ENCODE measurements at regions not wholly inside any gene's neighbourhood (a gene's known extent, or its start where the extent isn't known, plus 50 kb on each side); places are given as distances from the start of the nearest gene placed in this dataset.
A peak's percentile ranks its signal among the peaks of the same experiment; 100 is the strongest.
"Not testable (repeated sequence)": the region's sequence is repeated elsewhere in the genome, so short reads cannot be mapped to it uniquely, and the experiment has no call there.

DNA sequence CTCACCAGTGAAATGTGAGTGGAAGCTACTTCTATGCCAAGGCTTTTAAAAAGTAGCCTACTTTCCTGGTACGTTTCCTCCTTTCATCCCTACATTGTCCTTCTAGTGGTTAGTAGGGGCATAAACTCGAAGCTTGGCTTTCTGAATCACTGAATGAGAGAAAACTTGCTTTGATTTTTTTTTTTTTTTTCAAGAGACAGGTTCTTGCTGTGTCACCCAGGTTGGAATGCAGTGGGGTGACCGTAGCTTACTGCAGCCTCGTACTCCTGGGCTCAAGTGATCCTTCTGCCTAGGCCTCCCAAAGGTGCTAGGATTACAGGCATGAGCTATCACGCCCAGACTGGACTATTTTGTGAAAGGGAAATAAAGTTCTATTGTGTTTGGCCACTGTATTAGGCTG lies 89.1 kb upstream of the IGFBP7 start:
- FAIRE-seq = no peak

DNA sequence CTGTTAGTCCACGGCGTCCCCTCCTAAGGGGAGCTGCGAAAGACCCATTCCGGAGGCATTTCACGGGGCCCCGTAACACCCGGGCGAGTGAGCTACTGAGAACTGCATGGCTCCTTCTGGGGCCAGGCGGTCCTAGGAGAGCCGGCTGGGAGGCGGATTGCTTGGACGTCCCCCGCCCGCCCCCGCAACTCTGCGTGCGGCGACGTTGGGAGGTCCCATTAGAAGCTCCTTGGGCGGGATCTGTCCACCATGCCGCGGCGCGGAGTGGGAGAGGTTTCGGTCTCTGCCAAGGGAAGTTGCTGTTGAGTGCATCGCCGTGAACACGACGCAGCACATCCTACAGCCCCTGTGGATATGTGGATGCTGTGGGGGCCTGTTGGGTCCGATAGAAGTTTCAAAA lies 85.4 kb upstream of the IGFBP7 start:
- FAIRE-seq = no peak

- no peak for FAIRE-seq
Observed at GRCh38 chr4:57194068-57194611, 84.0 kb upstream of the IGFBP7 start.

DNA sequence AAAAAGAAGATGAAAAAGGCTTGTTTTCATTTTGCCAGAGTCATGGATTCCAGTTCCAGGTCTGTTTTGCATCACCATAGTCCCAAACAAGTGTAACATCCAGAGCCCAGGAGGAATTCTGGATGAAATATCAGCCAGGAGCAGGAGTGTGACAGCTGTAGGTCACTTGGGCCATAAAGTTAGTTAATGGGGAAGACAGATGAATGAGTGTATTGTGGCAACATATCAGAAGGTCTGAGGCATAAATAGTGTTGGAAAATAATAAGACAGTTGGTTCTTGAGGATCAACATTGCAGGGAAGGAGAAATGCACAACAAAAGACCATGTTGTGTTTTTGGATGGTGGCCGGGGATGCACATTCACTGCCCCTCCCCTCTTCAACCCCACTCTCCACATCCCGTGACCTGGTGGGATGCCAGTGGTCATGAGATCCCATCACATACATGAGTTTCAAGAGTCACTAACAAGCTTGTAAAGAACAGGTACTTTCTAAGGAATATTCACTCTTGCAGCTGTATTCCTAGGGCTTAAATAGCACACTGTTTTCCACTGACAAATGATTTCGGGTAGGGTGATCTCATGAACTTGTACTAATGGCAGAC lies 83.1 kb upstream of the IGFBP7 start:
- FAIRE-seq = no peak

- FAIRE-seq = no peak
Observed at GRCh38 chr4:57191523-57192034, 81.4 kb upstream of the IGFBP7 start.

GRCh38 chr4:57190601-57191481 lies 80.7 kb upstream of the IGFBP7 start:
- peak; percentile 3 for FAIRE-seq

- no peak for FAIRE-seq
Observed at GRCh38 chr4:57187246-57187645, 77.1 kb upstream of the IGFBP7 start.

- FAIRE-seq = no peak
Observed at GRCh38 chr4:57184378-57185029, 74.3 kb upstream of the IGFBP7 start.

GRCh38 chr4:57182132-57182874 lies 72.1 kb upstream of the IGFBP7 start:
- no peak for FAIRE-seq

- not testable (repeated sequence) for FAIRE-seq
Observed at GRCh38 chr4:57173136-57173535, 63.0 kb upstream of the IGFBP7 start.

GRCh38 chr4:57172065-57172464 lies 61.9 kb upstream of the IGFBP7 start:
- FAIRE-seq = no peak

DNA sequence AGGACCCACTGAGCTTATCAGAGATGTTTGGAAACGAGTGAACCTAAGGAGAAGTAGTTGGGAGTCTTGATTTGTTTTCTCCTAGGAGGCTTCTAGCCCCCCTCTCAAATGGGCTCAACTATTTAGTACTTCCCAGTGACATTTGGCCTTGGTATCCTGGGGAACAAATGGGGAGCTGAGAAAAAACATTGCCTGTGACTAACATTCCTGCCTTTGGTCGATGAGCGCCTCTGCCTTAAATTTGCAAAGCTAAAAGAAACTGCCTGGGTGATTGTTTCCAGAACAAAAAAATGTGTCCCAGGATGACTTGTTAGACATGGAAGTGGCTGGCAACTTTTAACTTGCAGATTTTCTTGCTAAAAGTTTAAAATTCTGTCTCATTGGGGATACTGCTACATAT lies 58.8 kb upstream of the IGFBP7 start:
- FAIRE-seq = no peak

DNA sequence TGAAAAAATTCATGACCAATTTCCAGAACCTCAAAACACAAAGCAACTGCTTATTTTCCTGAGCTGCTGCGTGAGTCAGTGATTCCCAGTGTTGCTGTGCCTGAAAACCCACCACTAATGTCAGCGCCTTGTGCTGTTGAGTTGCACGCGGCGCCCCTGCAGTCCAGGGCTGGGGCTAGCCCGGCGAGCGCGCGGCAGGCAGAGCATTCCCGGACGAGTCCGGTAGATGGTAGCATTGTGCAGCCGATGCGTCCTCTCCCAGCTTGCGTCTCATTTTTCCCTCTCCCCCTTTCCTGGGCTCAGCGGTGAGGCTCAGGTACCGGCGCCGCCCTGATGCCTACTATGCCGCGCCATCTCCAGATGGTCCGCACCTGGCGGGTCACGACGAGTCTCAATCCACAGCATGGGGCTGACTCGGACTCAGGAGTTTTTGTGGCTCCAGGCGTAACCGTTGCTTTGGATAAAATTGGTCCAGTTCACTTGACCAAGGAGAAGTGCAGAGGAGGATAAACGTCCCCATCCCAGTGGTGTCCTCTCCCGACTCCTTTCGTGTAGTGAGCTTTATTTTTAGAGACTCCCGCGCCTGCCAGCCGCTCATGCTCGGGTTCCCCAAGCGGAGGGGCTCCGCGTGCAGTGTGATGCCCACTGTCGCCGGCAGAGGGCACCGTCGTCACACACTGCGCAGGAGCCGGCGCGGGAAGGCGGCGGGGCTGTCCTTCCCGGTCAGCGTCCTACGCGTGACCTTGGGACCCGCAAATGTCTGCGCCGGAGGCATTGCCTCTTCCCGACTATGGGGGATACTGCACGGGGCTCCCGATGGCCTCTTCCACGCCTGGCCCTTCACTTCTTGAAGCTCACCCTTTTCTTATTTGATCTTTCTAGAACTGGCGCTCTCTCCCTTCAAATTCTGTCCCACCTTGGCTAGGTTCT lies 53.6 kb upstream of the IGFBP7 start:
- peak; percentile 56 for FAIRE-seq

DNA sequence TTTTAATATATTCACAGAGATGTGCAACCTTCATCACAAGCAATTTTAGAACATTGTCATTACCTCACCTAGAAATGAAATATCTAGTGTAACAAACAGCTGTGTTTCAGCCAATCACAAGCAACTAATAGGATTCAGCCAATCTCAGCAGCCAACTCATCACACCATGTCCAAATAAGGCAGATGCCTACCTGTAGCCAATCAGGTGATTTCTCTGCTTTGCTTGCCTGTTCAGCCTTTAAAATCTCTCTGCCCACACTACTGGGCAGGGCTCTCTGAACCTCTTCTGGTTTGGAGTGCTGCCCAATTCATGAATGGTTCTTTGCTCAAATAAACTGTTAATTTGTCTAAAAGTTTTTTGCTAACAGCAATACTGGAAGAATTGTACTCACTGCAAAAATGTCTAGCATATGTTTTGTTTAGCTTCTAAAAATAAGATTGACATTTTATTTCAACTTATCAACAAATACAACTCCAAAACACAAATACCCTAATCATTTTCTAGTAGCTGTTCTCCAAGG lies 52.4 kb upstream of the IGFBP7 start:
- FAIRE-seq = no peak

All from TTC549 (cell line).